Muscle of back (tissue), 3 donors: ENCODE measurements at regions not wholly inside any gene's neighbourhood (a gene's known extent, or its start where the extent isn't known, plus 50 kb on each side); places are given as distances from the start of the nearest gene placed in this dataset.

ENCODE experiments used
- DNase-seq, 3 donors: peaks; one replicate each; pipeline versions ENCODE4 v3.0.0 to v3.0.0-alpha.2; 2013

DNA sequence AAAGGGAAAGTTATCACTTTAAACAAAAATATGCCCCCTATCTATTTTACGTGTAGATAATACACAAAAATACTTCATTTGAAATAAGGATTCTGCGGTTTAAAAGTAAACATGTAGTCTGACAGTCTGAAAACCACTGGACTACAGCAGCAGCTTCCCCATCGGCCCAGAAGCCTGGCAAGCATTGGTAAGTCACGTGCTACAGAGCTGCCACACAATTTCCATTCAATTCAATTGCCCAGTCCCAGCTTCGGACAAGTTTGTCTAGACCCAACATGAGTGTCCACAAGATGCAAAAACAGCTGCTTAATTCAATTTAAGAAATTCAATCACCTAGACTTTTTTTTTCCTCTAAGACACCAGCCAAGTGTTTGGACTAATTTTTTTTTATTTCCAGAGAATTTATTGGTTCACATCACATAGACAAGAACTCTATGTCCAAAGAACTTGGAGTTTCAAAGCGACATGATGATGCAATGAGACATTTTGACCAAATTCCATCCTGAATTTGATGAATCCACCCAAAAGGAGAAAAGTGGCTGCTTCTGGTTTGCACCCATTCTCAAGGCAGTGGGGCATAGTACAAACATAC is 458.9 kb downstream of the COG6 start:
- DNase-seq = no peak

DNA sequence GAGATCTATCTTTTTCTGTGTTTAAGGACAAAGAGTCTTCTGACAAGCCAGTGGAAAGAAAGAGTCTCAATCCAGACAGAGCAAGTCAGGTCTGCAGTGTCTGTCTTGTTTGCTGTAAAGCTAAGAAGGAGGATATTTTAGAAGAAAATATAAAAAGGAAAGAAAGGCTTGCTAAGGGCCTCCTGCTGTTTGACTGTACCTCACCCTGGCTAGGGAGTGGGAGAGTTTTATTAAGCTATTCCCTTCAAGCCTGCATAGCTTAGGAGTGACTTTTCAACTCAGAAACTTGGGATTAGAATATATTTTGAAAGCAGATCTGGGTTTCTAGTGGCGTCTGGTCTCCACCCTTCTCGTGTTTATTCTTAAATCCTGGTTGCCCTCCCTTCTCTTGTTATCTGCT is 460.0 kb downstream of the COG6 start:
- DNase-seq = no peak

DNA sequence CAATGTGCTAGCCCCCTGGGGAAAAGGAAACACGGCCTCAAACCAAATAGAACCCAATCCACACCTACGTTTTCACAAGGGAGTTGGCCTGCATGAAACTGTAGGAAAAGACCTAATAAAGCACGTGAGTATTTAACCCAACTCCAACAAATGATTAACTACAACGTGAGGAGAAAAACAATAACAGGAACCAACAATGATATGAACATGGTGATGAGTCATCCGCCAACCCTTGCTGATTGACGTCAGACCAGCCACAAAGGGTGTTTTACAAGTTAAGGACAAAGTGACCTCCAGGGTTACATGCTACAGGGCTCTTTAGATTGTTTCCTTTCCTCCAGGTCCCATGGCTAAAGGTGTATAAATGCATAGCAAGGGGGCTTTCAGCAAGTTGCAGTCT is 460.5 kb downstream of the COG6 start:
- DNase-seq = no peak

DNA sequence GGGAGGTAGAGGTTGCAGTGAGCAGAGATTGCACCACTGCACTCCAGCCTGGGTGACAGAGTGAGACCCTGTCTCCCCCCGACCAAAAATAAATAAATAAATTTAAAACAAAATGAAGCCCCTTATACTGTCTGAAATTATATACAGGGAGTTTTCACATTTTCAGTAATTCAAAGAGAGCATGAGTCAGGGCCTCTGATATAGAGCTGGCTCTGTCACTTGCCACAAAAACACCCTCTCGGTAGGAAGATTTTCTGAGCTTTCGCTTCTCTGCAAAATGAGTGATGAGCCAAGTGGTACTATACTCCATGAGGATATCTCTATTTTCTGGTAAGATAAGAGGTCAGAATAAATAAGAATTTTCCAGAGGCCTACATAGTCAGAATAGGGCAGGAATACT is 462.9 kb downstream of the COG6 start:
- DNase-seq = no peak

DNA sequence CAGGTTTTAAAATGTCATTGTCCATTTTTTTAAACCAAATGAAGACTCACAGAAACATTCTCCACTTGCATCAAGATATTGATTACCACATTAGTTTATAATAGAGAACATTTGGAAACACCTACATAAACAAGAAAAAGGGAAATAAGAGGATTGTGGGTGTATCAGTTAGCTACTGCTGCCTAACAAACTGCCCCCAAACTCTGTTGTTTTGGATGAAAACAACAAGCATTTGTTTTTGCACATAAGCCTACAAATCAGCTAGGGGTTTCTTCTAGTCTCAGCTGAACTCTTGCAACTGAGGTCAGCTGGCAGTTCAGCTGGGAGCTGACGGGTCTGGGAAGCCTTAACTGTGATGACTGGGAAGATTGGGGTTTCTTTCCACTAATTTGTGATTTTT is 464.4 kb downstream of the COG6 start:
- DNase-seq = no peak

DNA sequence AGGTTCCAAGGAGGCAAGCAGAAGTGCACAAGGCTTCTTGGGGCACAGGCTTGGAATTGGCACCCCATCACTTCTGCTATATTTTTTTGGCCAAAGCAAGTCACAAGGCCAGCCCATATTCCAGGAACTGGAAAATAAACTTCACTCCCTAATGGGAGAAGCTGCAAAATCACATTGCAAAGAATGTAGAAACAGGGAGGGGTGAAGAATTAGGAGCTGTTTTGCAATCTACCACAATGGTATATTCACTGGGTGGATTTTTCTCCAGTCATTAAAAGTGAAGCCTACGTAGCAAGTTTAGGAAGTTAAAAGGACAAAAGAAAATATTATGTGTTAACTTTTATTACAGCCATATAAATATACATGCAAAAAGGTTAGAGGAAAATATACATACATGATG is 464.8 kb downstream of the COG6 start:
- DNase-seq = no peak

DNA sequence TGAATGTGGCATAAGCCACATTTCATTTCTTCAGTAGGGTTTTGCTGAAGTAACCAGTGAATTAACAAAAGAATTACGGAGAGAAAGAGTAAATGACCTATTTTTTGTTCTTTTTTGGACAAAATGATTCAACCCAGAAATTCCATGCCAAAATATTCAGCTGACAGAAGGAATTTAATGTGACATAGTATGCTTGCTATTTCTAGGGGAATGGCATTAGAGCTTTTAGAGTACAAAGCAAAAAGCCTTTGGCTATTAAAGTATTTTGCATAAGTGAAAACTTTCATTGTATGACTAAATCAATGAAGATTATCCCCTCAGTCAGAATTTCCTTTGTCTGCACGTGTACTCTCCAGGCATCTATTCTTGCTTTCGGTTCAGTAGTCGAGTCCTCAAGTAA is 465.3 kb downstream of the COG6 start:
- peak in 1 of 3 donors; percentile 35 for DNase-seq

DNA sequence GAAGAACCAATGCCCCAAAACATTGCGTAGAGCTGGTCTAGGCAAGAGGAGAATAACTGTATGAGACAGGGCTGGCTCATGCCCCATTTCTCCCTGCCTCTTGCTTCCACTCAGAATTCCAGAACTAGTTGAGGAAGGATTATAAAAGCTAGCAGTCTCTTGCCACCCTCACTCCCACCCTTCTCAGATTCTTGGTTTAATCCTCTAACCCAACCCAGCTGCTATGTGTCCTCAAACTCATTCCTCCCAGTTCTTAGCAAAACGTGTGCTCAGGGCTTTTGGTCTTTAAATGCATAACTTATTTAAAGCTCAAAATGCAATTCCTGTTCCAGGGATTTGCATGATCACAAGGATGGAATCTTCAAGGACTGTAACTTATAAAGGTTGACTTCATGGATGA is 466.3 kb downstream of the COG6 start:
- DNase-seq = no peak

DNA sequence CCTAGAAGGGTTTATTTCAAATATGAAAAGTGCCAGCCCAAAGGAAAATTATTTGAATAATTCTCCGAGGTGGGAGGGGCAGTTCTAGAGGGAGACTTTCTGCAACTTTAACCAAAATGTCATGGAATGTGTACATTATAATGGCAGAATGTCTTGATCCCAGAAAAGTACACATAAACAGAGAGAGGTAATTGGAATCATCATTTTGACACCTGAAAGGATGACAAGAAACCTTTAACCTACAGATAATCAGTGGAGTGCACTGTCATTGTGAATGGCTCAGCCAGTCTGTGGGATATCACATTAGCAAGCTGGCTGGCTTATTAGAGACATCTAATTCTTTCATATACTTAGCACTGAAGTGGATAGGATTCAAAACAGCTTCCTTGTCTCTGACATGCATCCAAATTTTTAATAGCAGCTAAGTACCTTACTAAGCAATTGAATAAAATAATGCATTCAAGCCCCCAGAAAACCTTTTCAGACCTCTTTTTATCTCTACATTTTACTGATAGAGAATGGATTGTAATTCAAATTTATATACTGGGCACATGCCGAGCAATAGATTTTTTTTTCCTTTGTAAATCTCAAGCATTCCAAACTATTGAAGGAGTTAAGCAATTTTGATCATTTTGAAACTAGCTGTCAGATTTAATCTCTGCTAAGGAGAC is 468.6 kb downstream of the COG6 start:
- no peak for DNase-seq

DNA sequence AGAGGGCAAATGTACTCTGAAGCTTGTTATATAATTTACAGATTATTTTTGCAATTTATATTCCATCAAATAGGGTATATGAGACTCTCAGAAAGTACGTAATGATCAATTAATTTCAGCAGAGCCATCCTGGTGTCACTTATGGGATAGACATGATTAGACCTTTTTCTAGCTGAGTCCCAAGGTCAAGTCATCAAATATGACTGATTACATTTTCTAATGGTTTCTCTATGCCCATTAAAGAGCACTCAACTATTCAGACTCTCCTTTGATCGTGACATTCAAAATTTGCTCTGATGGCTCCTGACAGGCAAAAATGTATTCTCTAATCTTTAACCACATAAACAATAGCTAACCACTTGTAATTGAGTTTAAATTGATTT is 469.2 kb downstream of the COG6 start:
- DNase-seq = no peak

DNA sequence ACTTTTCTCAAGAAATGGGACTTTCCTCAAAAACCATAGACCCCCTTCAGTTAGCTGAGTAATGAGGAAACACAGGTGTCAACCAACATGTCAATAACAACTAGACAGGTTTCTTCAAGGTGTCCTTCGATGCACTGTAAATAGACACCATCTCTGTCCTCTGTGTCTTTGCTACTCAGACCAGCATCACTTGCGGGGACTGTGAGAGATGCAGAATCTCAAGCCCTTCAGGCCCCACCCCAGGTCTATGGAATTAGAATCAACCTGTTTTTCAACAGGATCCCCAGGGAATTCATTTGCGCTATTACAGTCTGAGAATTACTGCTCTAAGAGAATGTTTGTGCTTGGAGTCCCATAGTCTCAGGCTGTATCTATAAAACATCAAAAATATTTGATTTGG is 469.9 kb downstream of the COG6 start:
- no peak for DNase-seq

DNA sequence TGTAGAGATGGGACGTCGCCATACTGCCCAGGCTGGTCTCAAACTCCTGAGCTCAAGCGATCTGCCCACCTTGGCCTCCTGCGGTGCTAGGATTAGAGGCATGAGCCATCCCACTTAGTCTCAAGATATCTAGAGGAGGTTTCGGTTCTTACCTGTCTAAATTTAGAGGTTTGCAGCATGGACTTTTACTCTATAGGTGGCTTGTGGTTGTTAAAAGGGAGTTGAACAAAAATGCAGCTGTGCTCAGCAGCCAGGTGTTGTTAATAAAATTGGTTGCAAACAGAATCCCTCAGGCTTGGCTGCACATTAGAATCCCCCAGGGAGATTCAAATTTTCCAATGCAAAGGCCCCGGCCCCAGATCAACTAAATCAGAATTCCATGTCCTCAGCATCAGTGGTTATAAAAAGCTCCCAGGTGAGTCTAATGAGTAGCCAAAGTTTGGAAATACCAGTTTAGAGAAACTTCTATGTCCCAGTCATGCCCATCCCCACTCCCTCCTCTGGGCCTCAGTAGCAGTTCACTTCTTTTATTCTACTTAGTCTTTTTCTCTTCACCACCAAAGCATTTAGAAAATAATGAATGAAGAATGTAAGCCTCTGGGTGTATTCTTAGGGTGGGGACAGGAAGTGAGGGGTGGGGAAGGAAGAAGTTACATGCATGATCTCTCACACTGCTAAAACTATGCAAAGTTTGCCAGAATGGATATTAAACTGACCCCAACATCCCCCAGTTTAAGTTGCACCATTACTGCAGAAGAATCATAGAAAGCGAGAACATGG is 471.0 kb downstream of the COG6 start:
- no peak for DNase-seq

DNA sequence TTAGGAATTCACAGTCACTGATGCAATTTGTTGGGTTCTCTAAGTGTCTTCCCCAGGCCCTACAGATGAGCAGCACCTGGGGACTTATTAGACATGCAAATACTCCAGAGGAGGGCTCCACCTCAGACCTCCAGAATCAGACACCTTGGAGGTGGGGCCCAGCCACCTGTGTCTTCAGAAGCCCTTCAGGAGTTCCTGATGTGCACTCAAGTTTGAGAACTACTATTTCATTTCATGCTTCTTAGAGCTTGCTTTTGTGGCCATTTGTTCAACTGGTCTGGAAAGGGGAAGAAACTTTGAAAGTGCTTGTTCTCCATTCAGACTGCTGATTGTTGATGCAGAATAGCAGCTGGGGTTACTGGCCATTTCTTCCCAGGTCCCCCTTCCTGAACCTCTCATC is 472.0 kb downstream of the COG6 start:
- DNase-seq = no peak

DNA sequence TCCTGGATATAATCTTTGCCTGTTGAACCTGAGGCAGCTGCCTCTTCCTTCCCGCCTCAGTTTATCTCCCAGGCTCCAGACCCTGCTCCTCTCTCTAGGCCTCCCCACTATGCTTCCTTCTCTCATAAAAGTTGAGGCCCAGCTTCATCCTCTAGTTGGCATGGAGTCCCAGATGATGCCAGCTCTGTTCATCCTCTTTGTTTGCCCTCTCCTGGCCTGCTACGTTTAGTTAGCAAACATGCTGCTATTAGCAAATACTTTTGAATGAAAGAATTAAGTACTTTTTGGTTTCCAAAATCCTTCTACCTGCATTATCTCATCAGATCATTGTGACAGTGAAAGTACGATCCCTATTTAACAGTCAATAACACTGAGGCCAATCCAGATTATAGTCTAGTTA is 472.5 kb downstream of the COG6 start:
- no peak for DNase-seq

DNA sequence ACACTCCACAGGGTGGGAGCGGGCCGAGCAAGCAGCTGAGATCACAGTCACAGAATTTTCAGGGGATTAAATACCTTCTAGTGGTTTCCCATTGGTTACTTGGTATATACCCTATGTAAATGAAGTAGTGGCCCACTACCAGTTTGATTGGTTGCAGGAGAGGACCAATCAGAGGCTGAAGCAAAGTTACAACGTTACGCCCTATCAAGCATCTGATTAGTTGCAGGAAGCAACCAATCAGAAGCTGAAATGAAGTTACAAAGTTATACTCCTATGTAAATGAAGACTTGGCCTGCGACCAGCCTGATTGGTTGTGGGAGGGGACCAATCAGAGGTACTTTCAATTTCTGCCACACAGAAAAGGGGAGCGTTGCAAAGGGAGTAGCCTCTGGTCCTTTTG is 474.0 kb downstream of the COG6 start:
- DNase-seq = no peak

DNA sequence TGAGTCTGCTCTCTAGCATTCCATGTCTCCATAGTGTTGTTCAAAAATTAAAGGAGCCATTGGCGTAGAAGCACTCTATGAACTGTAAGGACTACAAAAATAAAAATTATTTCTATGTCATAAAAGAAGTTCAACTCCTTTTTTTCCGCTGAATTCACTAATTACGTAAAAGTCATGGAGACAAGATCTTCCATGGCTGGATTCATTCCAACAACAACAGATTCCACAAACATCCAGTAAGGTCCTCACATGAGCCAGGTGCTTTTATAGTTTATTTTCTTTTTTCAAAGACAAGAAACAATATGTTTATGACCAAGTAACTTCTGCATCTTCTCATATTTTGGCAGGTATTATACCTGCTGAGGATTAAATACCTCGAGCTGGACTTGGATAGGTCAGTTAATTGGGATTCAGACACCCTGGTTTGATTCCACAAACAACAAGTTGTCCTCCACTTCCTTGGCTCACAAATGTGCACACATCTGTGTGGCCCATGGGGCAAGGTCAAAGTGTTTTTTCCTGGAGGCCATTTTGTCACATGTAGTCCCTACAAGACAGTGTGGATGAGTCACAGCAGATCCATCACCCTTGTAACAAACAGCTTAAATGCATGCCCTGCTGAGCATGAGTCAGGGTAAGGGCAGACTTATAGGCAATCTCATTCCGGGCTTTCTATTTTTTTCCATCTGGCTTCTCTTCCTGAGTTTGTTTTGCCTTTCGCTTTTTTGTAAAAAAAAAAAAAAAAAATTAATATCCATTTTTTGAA is 475.6 kb downstream of the COG6 start:
- no peak for DNase-seq

DNA sequence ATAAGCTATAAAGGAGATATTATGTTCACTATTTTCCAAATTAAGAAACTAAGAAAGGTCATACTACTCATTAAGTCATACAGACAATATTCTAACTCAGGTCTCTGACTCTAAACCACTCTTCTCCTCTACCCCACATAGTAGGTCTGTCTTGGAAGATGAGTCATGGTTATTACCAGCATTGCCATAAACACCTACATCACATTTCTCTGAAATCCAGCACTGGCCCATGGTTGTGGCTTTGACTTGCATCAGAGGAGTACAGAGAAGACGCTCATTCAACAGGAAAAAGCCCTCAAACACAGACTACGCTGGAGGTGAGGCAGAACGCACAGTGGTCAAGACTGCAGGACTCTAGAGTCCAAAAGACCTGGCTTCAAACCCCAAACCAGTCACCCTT is 476.8 kb downstream of the COG6 start:
- no peak for DNase-seq

DNA sequence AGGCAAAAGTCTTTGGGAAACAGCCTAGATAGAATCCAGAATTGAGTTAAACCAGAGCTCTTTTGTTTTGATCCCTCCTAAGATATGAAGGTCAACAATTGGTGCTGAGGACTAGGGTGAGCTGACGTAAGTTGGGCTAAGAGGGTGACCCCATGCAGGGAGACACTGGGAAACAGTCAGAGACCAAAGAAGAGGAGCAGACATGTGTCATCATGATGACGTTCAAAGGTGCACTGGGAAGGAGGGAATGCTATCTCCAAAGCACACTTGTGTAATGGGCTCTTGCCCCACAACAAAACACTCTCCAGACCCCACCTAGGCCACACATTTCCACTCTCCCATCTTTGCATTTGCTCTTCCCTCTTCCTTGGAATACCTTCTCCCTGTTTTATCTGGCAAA is 481.4 kb downstream of the COG6 start:
- no peak for DNase-seq

DNA sequence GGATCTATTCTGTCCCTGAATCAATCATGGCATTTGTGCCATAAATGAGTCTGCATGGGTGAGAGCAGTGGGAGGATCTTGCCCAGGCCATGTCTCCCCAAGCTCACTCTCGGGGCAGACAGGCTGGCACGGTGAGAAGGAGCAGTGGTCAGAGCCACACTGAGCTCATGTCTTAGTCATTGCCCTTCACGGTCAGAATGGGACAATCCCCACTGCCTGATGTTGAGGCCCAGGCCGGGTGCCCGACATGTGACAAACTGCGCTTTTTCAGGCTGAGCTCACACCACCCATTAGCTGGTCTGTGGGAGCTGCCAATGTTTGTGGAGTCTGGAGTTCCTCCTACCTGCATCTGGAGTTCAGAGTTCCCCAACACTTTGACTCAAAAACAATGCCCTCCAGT is 481.9 kb downstream of the COG6 start:
- no peak for DNase-seq

DNA sequence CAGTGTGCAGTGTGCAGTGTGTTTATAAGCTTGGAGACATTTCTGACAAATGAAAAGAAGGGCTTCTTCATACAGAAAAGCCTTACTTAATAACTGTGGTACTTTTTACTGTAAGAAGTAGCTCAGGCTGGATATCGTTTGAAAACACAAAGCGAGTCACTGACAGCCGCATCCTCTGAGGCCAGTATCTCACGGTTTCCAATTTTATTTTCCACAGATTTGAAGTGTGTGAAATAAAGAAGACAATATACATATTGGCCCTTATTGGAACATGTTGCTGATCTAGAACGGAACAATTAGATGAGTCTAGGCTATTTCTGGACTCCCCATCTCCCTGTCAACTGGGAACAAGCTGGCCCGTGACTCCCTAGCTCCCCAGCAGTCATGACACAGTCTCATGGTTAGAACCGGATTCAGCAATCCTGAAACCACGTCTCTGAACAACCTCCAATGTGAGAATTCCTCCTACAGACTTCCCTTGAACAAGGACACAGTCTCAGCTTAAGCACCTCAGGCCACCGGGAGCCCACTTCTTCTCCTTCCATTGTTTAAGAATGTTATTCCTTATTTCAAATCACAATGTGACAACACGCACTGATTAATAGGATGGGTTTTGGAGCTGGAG is 484.5 kb downstream of the COG6 start:
- no peak for DNase-seq

DNA sequence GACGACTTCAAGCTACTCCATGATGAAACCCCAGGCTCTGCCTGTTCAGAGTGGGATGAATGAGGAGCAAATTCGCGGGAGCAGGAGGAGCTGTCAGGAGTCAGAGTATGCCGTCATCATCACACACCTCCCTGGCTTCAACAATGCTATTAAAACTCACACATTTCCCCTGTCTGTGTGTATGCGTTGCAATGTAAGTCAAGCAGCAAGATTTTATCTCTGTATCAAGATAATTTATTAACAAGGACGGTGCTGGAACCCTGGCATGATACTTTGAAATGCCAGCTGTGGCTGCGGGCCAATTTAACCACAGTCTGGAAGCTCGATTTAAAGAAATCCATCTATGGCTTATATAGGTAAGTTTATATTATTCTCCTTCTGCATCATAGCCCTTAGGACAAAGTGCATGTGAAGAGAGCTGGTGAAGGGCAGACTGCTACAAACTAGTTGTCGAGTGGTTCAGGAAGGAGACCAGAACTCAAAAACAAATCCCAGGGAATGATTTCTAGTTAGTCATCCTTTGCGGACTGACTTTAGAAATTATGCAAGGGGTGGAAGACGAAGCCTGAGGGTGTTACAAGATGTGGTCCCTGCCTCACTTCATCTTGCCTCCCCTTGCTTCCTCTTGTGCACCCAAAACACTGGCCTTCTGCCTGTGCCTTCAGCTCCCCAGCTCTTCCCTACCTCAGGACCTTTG is 486.5 kb downstream of the COG6 start:
- DNase-seq = no peak

DNA sequence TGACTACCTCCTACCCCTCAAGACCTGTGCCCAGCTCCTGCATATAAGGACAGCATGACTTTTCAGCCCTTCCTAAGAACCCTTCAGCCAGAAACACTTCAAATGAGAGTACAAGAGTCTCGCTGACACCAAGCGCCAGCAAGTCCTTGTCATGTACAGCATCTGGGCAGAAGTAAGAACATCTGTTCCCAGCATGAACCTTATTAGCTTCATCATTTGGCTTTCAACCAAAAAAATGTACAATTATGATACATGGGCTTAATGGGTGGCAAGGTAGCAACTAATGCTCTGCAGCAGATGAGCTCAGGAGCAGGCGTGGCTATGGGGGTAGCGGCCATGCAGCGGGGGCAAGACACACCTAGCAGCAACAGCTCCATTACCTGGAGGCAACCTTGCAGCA is 487.6 kb downstream of the COG6 start:
- no peak for DNase-seq
